Neural cell (in vitro differentiated cells): ENCODE measurements at regions not wholly inside any gene's neighbourhood (a gene's known extent, or its start where the extent isn't known, plus 50 kb on each side); places are given as distances from the start of the nearest gene placed in this dataset.

ENCODE experiments used
- CTCF ChIP-seq: fragments of 450-650 bp; IDR thresholded peaks from 2 replicates; pipeline ENCODE4 v1.5.1; 2014; ENCODE audit warnings: antibody characterized with exemption, mild to moderate bottlenecking, moderate library complexity; ENCODE audit not compliant: poor library complexity, severe bottlenecking
- EZH2 ChIP-seq: fragments of 200-600, 300-800 bp; shearing (Covaris generic), sonication (generic); IDR thresholded peaks from 2 replicates; pipeline ENCODE4 v1.6.1; 2014; ENCODE audit warnings: antibody characterized with exemption, low read length, borderline replicate concordance, mild to moderate bottlenecking; ENCODE audit not compliant: insufficient read depth, poor library complexity, severe bottlenecking
- MXI1 ChIP-seq: fragments of 450-650 bp; conservative IDR thresholded peaks from 2 replicates; pipeline ENCODE4 v1.6.1; 2014; ENCODE audit warnings: antibody characterized with exemption, mild to moderate bottlenecking; ENCODE audit not compliant: poor library complexity, severe bottlenecking

- TF ChIP-seq CTCF (no peak), EZH2 (no peak), MXI1 (no peak)
Measured at GRCh38 chr1:17892225-17892624, 137.1 kb downstream of the ACTL8 start.
